Activated CD4-positive, alpha-beta T cell treated with anti-CD3 and anti-CD28 coated beads for 36 hours (primary cell): ENCODE measurements at regions not wholly inside any gene's neighbourhood (a gene's known extent, or its start where the extent isn't known, plus 50 kb on each side); places are given as distances from the start of the nearest gene placed in this dataset.
"Not testable (repeated sequence)": the region's sequence is repeated elsewhere in the genome, so short reads cannot be mapped to it uniquely, and the experiment has no call there.

Source experiments
- ATAC-seq: fragments of 200-7000 bp; cut with Tn5 transposase; one replicate; pipeline ENCODE4 v1.10.0; 2021; ENCODE audit warnings: mild to moderate bottlenecking, moderate library complexity
- CTCF ChIA-PET: fragments of 350-600 bp; sonication (Branson Sonifier 250); formaldehyde crosslinking; loops from one replicate; lab custom pipeline; 2021; ENCODE audit warnings: antibody characterized with exemption; lab: Charles Lee
- POLR2A ChIA-PET: fragments of 350-600 bp; sonication (Branson Sonifier 250); formaldehyde crosslinking; loops from one replicate; lab custom pipeline; 2021; ENCODE audit warnings: antibody characterized with exemption, inconsistent platforms; lab: Charles Lee
- DNase-seq: peaks from one replicate; pipeline ENCODE4 v3.0.0-alpha.2; 2020
- H3K27ac Mint-ChIP-seq: one replicate; pipeline ENCODE4 v1.8.0; 2021; ENCODE audit warnings: mixed read lengths
- H3K27me3 Mint-ChIP-seq: one replicate; pipeline ENCODE4 v1.8.0; 2021; ENCODE audit warnings: mixed read lengths
- H3K36me3 Mint-ChIP-seq: one replicate; pipeline ENCODE4 v1.8.0; 2021; ENCODE audit warnings: low read depth, mixed read lengths
- H3K4me1 Mint-ChIP-seq: one replicate; pipeline ENCODE4 v1.8.0; 2021; ENCODE audit warnings: mixed read lengths
- H3K4me3 Mint-ChIP-seq: one replicate; pipeline ENCODE4 v1.8.0; 2021; ENCODE audit warnings: mild to moderate bottlenecking, moderate library complexity, mixed read lengths
- H3K9me3 Mint-ChIP-seq: one replicate; pipeline ENCODE4 v1.8.0; 2021; ENCODE audit warnings: low read depth, mixed read lengths
- intact Hi-C, 2 experiments: fragments of 100-400 bp; cut with DNase I in 1 of 2; cut with micrococcal nuclease in 1 of 2; formaldehyde crosslinking; loops; one replicate each; pipeline versions ENCODE4 v1.14.2 to v1.15.1; 2022 to 2024; cut with DNase I, micrococcal nuclease

DNA sequence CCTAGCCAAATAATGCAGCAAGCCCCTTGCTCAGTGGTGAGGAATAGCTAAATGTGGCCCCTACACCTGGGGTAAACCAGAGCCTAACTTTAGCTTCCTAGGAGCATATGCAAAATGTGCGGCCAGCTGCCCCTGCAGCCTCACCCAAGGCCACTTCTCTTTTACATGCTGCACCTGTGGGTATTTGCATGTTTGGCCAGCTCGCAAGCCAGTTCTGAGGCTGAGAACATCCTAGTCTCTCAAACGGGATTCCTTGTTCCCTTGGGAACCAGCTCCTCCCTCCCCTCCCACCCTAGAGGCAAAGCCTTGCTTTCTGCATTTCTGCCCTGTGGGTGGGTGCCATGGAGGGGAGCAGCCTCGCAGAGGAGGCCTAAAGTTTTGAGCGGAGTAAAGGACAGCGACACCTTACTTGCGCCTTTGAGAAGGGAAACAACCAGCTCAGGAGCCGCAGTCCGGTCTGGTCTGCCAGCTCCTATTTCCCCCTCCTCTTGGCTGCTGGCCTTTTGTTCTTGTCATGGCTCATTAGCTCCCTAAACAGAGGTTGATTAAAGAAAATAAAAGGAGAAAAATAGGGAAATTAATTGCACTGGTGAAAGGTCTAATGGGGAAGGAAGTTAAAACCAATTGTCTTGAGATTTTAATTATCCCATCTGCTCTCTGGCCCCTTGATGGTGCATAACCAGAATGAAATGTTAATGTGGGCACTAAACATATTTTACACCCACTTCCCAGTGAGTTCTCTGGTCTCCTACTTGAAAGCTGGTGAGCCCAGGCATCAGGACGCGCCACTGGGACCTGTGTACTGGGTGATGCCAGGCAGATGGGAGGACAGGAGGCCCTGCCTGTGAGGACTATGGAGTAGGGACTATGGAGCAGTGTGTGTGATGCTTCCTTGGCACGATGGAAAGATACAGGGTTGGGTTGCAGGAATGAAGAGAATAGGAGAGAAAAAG, 68.7 kb downstream of the TEX35 start:
- ChIA-PET POLR2A (no interaction called here), CTCF (no interaction called here)
- Mint-ChIP-seq H3K4me1 (no peaks in the 10 kb centered on the region), H3K27me3 (no peaks in the 10 kb centered on the region), H3K36me3 (no peaks in the 10 kb centered on the region), H3K9me3 (no peaks in the 10 kb centered on the region), H3K4me3 (no peak overlapping the region), H3K27ac (no peak overlapping the region)
- intact Hi-C loops, result no loop called here
- ATAC-seq (no peak), DNase-seq (no peak)

DNA sequence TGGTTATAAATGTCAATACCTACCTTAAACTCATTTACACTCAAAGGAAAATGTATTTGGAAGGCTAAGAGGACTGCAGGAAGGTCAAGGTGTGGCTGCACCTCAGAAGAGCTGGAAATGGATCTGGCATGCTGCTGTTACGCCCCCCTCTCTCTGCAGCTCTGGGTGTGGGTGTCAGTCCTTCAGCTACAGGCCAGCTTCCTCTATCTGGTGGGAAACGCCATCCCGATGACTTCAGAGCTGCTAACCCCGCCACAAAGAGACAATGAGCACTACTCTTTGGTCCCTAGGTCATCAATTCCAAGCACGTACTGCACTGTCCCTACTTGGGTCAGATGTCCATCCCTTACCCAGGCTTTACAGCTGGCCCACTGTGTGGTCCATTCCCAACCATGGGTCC, 74.2 kb downstream of the TEX35 start:
- Mint-ChIP-seq H3K9me3 (peaks cover 2% of the 10 kb centered on the region), H3K4me3 (no peak overlapping the region), H3K36me3 (no peaks in the 10 kb centered on the region), H3K4me1 (no peaks in the 10 kb centered on the region), H3K27me3 (peaks cover 16% of the 10 kb centered on the region), H3K27ac (no peak overlapping the region)
- intact Hi-C loops, result no loop called here
- DNase-seq (no peak), ATAC-seq (no peak)
- POLR2A ChIA-PET, result no interaction called here
- CTCF ChIA-PET, result interaction anchor here (0.8 kb wide), 1 partner anchor 48 kb away, joined by 3 read pairs; no protein-coding TSS in a partner anchor

DNA sequence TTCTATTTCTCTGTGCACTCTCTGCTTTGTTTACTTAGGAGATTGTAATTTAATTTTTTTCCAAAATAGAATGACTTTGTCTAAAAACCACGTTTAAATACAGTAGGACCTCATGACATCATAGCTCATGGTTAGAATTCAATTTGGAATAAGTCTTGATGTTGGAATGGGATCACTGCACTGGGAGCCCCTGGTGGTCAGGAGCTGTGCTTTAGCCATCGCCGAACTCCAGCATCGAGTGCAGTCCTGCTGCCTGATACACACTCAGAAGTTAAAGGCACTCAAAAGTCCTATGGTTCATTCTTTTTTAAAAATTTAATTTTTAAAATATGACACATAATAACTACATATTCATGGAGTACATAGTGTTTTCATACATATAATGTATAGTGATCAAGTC, 75.1 kb downstream of the TEX35 start:
- CTCF ChIA-PET, result interaction anchor here (0.8 kb wide), 1 partner anchor 49 kb away, joined by 3 read pairs; no protein-coding TSS in a partner anchor
- Mint-ChIP-seq H3K27ac (no peak overlapping the region), H3K36me3 (no peaks in the 10 kb centered on the region), H3K4me1 (no peaks in the 10 kb centered on the region), H3K9me3 (peaks cover 2% of the 10 kb centered on the region), H3K4me3 (no peak overlapping the region), H3K27me3 (peaks cover 16% of the 10 kb centered on the region)
- intact Hi-C loops, result no loop called here
- ATAC-seq (no peak), DNase-seq (no peak)
- POLR2A ChIA-PET, result no interaction called here

DNA sequence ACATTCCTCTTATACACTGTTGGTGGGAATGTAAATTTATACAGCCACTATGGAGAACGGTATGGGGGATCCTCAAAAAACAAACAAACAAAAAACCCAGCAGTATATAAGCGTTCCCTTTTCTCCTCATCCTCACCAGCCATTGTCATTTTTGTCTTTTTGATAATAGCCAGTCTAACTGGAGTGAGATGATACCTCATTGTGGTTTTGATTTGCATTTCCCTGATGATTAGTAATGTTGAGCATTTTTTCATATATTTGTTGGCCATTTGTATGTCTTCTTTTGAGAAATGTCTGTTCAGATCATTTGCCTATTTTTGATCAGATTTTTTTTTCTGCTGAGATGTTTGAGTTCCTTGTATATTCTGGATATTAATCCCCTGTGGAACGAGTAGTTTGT, 76.1 kb downstream of the TEX35 start:
- H3K27me3 Mint-ChIP-seq, result peaks cover 16% of the 10 kb centered on the region
- H3K36me3 Mint-ChIP-seq, H3K9me3 Mint-ChIP-seq, ATAC-seq, H3K27ac Mint-ChIP-seq, intact Hi-C loops, H3K4me3 Mint-ChIP-seq, DNase-seq, CTCF ChIA-PET, H3K4me1 Mint-ChIP-seq, POLR2A ChIA-PET: not testable (repeated sequence)

DNA sequence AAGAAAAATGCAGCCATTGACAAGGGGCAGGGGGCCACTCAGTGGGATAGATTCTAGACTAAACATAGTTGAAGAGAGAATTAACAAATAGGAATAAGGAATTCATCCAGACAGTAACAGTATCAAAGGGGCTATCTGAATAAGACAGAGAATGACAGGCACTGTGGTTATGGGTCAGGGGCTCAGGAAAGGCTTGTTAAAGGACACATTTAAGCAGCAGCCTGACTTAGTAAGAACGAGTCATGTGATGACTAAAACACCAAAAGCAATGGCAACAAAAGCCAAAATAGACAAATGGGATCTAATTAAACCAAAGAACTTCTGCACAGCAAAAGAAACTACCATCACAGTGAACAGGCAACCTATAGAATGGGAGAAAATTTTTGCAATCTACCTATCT, 78.9 kb downstream of the TEX35 start:
- H3K27ac Mint-ChIP-seq, H3K36me3 Mint-ChIP-seq, DNase-seq, H3K4me1 Mint-ChIP-seq, ATAC-seq, POLR2A ChIA-PET, H3K9me3 Mint-ChIP-seq, H3K4me3 Mint-ChIP-seq, CTCF ChIA-PET, intact Hi-C loops: not testable (repeated sequence)
- H3K27me3 Mint-ChIP-seq, result peaks cover 16% of the 10 kb centered on the region

DNA sequence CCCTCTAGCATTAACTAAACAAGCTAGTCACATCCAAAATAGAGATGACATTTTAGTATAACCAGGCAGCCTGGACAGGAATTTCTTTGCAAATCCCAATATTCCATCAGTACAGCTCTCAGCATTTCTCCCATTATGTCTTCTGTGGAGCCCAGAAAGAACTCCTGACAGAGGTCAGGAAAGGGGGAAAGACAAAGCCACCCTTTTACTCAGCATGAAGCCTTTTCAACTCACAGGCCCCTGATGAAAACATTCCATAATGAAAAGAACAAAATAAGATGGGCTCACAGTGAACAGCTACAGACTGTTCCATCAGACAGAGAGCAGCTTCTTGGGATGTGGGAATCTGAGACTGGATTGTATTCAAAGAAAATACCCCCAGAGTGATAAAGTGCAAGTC, 80.6 kb downstream of the TEX35 start:
- Mint-ChIP-seq H3K4me1 (no peaks in the 10 kb centered on the region), H3K27me3 (peaks cover 19% of the 10 kb centered on the region), H3K4me3 (no peak overlapping the region), H3K9me3 (peaks cover 2% of the 10 kb centered on the region), H3K27ac (no peak overlapping the region), H3K36me3 (no peaks in the 10 kb centered on the region)
- no peak for DNase-seq
- ChIA-PET POLR2A (no interaction called here), CTCF (no interaction called here)
- ATAC-seq, result no peak
- intact Hi-C loops, result no loop called here

DNA sequence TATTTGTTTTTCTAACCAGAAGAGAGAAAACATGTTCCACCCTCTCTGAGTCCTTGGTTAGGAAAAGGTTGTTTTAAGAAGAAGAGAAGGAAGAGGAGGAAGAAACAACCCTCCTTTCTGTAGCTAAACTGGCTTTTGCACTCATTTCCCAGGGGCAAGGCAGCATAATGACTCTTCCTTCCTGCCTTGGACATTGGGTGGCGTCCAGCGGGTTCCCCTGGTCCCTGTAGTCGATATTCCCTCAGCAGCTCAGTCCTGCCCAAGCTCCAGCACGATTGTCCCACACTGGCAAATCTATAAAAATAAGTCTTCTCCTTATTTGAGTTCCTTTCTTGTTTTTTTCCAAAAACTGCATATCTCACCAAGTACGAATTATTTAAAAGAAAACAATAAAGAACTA, 81.2 kb downstream of the TEX35 start:
- intact Hi-C loops, result no loop called here
- ChIA-PET POLR2A (no interaction called here), CTCF (interaction anchor here (0.8 kb wide), 1 partner anchor 69 kb away, joined by 3 read pairs; no protein-coding TSS in a partner anchor)
- H3K4me1 Mint-ChIP-seq, result no peaks in the 10 kb centered on the region
- H3K27me3 Mint-ChIP-seq, result peaks cover 17% of the 10 kb centered on the region
- no peak overlapping the region for H3K27ac Mint-ChIP-seq
- H3K9me3 Mint-ChIP-seq, result peaks cover 2% of the 10 kb centered on the region
- ATAC-seq (no peak), DNase-seq (no peak)
- no peak overlapping the region for H3K4me3 Mint-ChIP-seq
- H3K36me3 Mint-ChIP-seq, result no peaks in the 10 kb centered on the region

DNA sequence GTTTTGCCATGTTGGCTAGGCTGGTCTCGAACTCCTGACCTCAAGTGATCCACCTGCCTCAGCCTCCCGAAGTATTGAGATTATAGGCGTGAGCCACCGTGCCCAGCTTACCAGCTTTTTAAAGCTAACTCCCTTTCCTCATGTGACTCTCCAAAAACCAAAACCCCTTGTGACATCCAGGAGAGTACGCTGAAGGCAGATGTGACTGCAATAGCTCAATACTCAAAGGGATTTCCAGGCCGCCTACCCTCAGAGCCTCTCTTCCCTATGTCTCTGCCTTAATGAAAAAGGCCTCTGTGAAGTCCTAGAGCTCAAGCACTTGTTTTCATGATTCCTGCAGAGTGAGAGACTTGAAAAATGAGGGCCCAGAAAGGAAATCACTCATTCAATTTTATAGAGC, 82.6 kb downstream of the TEX35 start:
- ATAC-seq (no peak), DNase-seq (no peak)
- ChIA-PET CTCF (interaction anchor here (0.6 kb wide), 1 partner anchor 295 kb away, joined by 3 read pairs; no protein-coding TSS in a partner anchor), POLR2A (no interaction called here)
- Mint-ChIP-seq H3K36me3 (no peaks in the 10 kb centered on the region), H3K27ac (no peak overlapping the region), H3K9me3 (peaks cover 2% of the 10 kb centered on the region), H3K4me3 (no peak overlapping the region), H3K4me1 (no peaks in the 10 kb centered on the region), H3K27me3 (peaks cover 10% of the 10 kb centered on the region)
- intact Hi-C loops, result no loop called here

DNA sequence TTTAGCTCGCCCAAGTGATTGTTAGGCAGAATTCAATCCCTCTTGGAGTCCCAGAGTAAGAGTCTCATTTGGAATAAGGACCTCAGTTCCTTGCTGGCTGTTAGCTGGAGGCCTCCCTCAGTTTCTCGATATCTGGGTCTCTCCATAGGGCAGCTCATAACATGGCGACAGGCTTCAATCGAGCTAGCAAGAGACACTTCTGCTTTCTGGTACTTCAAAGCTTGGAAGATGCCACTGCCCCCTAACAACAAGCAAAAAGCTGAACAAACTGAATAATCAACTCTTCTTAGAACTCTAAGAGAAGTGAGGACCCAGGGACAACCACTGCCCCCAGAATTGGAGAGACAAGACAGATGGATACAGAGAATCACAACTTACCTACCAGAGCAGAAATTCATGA, 86.2 kb downstream of the TEX35 start:
- H3K4me3 Mint-ChIP-seq, result no peak overlapping the region
- DNase-seq, result no peak
- CTCF ChIA-PET, result no interaction called here
- no peaks in the 10 kb centered on the region for H3K4me1 Mint-ChIP-seq
- H3K27ac Mint-ChIP-seq, result no peak overlapping the region
- peaks cover 8% of the 10 kb centered on the region for H3K27me3 Mint-ChIP-seq
- POLR2A ChIA-PET, result no interaction called here
- H3K36me3 Mint-ChIP-seq, result no peaks in the 10 kb centered on the region
- intact Hi-C loops, result no loop called here
- ATAC-seq, result no peak
- no peaks in the 10 kb centered on the region for H3K9me3 Mint-ChIP-seq

DNA sequence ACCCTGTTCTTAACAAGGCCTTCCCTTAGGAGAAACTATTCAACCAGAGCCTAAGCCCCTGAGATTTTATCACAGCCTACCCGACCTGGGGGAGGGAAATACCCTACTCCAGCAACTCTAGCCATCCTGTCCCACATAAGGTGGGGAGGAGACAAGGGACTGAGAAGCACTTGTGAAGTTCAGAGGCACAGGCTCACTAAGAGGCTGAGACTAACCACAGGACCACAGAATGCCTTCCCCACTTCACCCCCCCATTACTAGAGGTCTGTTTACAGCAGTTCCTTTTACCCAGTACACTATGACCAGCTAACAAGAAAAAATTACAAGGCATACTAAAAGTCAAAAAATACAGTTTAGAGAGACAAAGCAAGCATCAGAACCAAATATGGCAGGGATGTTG, 86.8 kb downstream of the TEX35 start:
- no peaks in the 10 kb centered on the region for H3K9me3 Mint-ChIP-seq
- no peaks in the 10 kb centered on the region for H3K36me3 Mint-ChIP-seq
- intact Hi-C loops, result no loop called here
- ATAC-seq, result no peak
- no peak overlapping the region for H3K4me3 Mint-ChIP-seq
- DNase-seq, result no peak
- H3K27ac Mint-ChIP-seq, result no peak overlapping the region
- H3K27me3 Mint-ChIP-seq, result peaks cover 8% of the 10 kb centered on the region
- ChIA-PET CTCF (no interaction called here), POLR2A (no interaction called here)
- no peaks in the 10 kb centered on the region for H3K4me1 Mint-ChIP-seq

DNA sequence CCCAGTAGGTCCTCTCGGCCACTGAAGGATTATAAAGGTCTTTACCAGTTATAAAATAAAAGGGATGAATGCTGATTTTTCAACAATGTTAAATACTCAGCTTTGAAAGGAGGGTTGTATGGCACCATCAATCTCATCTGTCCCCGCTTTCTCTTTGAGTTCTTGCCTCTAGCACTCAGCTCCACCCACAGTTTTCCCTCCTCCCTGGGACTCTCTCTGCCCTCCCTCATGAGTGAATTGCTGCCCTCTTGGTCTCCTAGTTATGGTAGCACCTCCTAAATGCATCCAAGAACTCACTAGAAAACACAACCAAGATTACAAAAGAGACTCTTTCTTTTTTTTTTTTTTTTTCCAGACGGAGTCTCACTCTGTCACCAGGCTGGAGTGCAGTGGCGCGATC, 91.0 kb downstream of the TEX35 start:
- CTCF ChIA-PET, result interaction anchor here (0.6 kb wide), 2 partner anchors 8 to 725 kb away, joined by 3 read pairs; no protein-coding TSS in a partner anchor

DNA sequence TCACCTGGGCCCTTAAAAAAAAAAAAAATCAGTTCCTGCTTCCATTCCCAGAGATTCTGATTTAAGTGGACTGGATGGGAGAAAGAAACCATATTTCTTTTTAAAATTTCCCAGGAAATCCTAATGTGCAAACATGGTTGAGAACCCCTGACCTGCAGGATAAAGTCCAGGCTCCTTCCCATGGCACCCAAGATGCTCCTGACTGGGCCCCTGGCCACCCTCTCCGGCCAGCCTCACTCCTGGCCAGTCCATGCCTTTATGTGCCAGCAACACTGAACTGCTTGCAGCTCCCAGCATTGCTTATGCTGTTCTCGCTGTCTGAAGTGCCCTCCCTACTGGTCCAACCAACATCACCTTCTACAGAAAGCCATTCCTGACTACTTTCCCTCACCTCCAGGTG, 93.9 kb downstream of the TEX35 start:
- POLR2A ChIA-PET, result no interaction called here
- no peaks in the 10 kb centered on the region for H3K9me3 Mint-ChIP-seq
- H3K27me3 Mint-ChIP-seq, result no peaks in the 10 kb centered on the region
- no peaks in the 10 kb centered on the region for H3K36me3 Mint-ChIP-seq
- no peaks in the 10 kb centered on the region for H3K4me1 Mint-ChIP-seq
- intact Hi-C loops, result no loop called here
- no peak for ATAC-seq
- no peak overlapping the region for H3K27ac Mint-ChIP-seq
- CTCF ChIA-PET, result interaction anchor here (0.8 to 0.9 kb wide), 2 partner anchors 16 to 149 kb away, joined by 3 read pairs; no protein-coding TSS in a partner anchor
- no peak for DNase-seq
- no peak overlapping the region for H3K4me3 Mint-ChIP-seq

More for the DNA sequence above, 91.0 kb downstream of the TEX35 start:
- Mint-ChIP-seq H3K27ac (no peak overlapping the region), H3K9me3 (no peaks in the 10 kb centered on the region), H3K36me3 (no peaks in the 10 kb centered on the region), H3K4me1 (no peaks in the 10 kb centered on the region), H3K27me3 (peaks cover 2% of the 10 kb centered on the region), H3K4me3 (no peak overlapping the region)
- ATAC-seq, result no peak
- DNase-seq, result no peak
- POLR2A ChIA-PET, result no interaction called here
- intact Hi-C loops, result no loop called here
